HG02588 (cell line): ENCODE measurements at regions not wholly inside any gene's neighbourhood (a gene's known extent, or its start where the extent isn't known, plus 50 kb on each side); places are given as distances from the start of the nearest gene placed in this dataset.
"Not testable (repeated sequence)": the region's sequence is repeated elsewhere in the genome, so short reads cannot be mapped to it uniquely, and the experiment has no call there.

Experiments used
- ATAC-seq: cut with Tn5 transposase; IDR thresholded peaks from one replicate; pipeline ENCODE4 v1.9.1; 2021; ENCODE audit warnings: mild to moderate bottlenecking, moderate library complexity; ENCODE audit not compliant: unreplicated experiment

- ATAC-seq = no peak
These were observed 813.5 kb downstream of the MCTP2 start for GRCh38 chr15:95044745-95045417.

GRCh38 chr15:95051861-95052260 lies 820.5 kb downstream of the MCTP2 start:
- no peak for ATAC-seq

- no peak for ATAC-seq
These were observed 828.1 kb downstream of the MCTP2 start for GRCh38 chr15:95059346-95059905.

GRCh38 chr15:95068701-95069521 lies 837.5 kb downstream of the MCTP2 start:
- ATAC-seq = no peak

- ATAC-seq = no peak
These were observed 844.7 kb downstream of the MCTP2 start for GRCh38 chr15:95075792-95076677.

- no peak for ATAC-seq
These were observed 845.3 kb downstream of the MCTP2 start for GRCh38 chr15:95076678-95076990.

- no peak for ATAC-seq
These were observed 846.6 kb downstream of the MCTP2 start for GRCh38 chr15:95078003-95078402.

- ATAC-seq = not testable (repeated sequence)
These were observed 848.9 kb downstream of the MCTP2 start for GRCh38 chr15:95080228-95080627.

GRCh38 chr15:95085056-95085455 lies 853.7 kb downstream of the MCTP2 start:
- no peak for ATAC-seq

- no peak for ATAC-seq
These were observed 855.3 kb downstream of the MCTP2 start for GRCh38 chr15:95086531-95087252.

- no peak for ATAC-seq
These were observed 855.9 kb downstream of the MCTP2 start for GRCh38 chr15:95087253-95087609.

- ATAC-seq = no peak
These were observed 860.1 kb downstream of the MCTP2 start for GRCh38 chr15:95091444-95091843.

GRCh38 chr15:95095250-95095649 lies 863.9 kb downstream of the MCTP2 start:
- no peak for ATAC-seq

- no peak for ATAC-seq
These were observed 865.3 kb downstream of the MCTP2 start for GRCh38 chr15:95096651-95097050.

- ATAC-seq = no peak
These were observed 866.0 kb downstream of the MCTP2 start for GRCh38 chr15:95097361-95097760.

GRCh38 chr15:95105229-95105628 lies 873.9 kb downstream of the MCTP2 start:
- ATAC-seq = no peak

GRCh38 chr15:95106801-95107200 lies 875.4 kb downstream of the MCTP2 start:
- no peak for ATAC-seq

GRCh38 chr15:95108673-95109072 lies 877.3 kb downstream of the MCTP2 start:
- no peak for ATAC-seq

GRCh38 chr15:95111969-95112368 lies 880.6 kb downstream of the MCTP2 start:
- no peak for ATAC-seq

- ATAC-seq = no peak
These were observed 881.7 kb downstream of the MCTP2 start for GRCh38 chr15:95113041-95113440.
